Umbilical cord (tissue), 1 donor: ENCODE measurements at regions not wholly inside any gene's neighbourhood (a gene's known extent, or its start where the extent isn't known, plus 50 kb on each side); places are given as distances from the start of the nearest gene placed in this dataset.

Source experiments
- DNase-seq: peaks from one replicate; pipeline ENCODE4 v3.0.0-alpha.2; 2015; ENCODE audit warnings: low spot score

GRCh38 chr2:128550389-128550788, 231.7 kb upstream of the HS6ST1 start:
- peak; percentile 4 for DNase-seq

DNA sequence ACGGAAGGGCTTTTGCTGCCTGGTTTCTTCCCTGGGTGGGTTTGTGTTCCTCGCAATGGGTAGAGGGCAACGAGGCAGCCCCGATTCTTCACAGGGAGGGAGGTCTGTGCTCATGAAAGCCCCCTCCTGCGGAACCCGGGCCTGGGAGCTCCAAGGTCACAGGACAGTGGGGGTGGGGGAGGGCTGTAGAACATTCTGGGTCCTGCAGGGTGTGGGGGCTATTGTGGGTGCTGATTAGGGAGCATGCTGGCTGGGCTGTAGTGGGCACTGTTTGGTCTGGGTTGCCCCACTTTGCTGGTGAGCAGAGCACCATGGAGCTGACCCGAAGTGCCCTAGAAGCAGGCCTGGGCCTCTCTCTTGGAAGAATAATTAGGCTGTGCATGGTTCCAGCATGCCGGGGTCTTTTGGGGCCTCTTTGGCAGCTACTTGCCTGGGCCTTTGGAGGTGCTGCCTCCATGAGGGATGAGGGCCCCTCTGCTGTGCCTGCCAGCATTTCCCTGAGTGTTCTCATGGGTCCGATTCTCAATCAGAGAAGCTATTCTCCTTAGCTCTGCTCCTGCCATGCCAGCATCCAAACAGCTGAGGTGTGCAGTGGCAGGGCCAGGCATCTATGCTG, 232.2 kb upstream of the HS6ST1 start:
- DNase-seq: no peak

DNA sequence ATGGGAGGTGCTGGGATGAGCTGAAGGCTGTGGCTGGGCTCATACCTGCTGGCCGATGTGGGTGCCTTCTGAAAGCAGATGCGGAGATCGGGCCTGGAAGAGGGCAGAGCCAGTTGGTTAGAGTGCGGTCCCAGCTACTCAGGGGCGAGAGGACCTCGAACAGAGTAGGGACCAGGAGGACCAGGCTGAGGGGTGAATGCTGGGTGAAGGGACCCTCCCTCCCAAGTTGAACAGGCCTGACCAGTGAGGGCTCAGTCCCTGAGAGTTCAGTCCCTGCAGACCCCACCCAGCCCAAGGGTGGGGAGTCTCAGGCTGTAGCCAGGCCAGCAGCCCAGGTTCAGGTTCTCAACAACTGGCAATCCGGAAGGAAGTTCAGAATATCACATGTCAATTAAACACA, 232.8 kb upstream of the HS6ST1 start:
- no peak for DNase-seq

GRCh38 chr2:128552141-128552805, 233.6 kb upstream of the HS6ST1 start:
- DNase-seq: no peak

- no peak for DNase-seq
These were observed 234.3 kb upstream of the HS6ST1 start for GRCh38 chr2:128552806-128553551.

- DNase-seq: no peak
These were observed 235.6 kb upstream of the HS6ST1 start for GRCh38 chr2:128554151-128554769.

GRCh38 chr2:128555433-128555832, 236.8 kb upstream of the HS6ST1 start:
- DNase-seq: no peak

DNA sequence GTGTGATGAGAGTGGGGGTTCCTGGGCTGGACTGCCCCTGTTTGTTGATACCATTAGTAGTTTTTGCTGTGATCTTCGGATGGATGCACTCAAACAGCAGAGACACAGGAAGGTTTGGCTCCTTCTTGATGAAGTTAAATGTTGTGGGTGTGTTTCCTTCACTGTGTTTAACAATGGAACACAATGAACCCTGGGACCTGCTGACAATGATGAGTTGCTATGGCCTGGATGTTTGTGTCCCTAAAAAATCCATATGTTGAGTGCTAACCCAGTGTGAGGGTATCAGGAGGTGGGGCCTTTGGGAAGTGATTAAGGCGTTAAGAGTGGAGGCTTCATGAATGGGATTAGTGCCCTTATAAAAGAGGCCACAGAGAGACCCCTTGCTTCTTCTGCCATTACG, 237.4 kb upstream of the HS6ST1 start:
- no peak for DNase-seq

GRCh38 chr2:128556633-128557032, 238.0 kb upstream of the HS6ST1 start:
- no peak for DNase-seq

DNA sequence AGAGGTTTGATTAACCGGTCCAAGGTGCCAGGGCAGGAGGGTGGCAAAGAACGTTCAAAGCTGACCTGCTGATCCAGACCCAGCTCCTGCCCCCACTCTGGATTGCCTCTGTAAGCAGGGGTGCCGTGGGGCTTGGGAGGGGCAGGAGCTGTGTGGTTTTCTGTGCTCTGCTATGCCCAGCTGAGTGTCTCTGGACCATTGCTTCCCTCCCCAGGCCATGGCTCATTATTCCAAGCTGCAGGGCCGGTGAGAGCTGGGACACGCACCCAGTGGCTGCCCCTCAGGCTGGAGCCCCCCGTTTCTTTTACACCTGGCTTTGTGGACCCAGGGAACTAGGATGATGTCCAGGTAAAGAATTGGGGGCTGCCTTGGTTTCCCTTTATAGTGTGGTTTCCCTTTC, 238.4 kb upstream of the HS6ST1 start:
- DNase-seq: no peak

DNA sequence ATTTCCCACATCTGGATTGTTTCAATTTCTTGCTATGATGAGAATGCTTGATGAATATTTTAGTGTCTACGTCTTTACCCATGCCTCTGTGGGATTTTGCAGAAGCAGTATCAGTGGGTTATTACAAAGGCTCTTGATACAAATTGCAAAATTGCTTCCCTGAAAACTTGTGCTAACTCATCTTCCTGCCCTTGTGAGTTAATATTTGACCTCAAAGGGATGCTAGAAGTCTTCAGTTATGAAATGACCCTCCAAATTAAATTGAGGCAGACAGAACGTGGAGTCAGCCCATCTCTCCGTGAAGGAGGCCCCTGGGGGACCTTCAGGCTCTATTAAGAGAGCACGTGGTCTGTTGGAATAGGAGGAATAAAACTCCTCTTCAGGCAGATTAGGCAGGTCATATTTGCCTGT, 239.2 kb upstream of the HS6ST1 start:
- DNase-seq: no peak

GRCh38 chr2:128558441-128558840, 239.8 kb upstream of the HS6ST1 start:
- DNase-seq: no peak

DNA sequence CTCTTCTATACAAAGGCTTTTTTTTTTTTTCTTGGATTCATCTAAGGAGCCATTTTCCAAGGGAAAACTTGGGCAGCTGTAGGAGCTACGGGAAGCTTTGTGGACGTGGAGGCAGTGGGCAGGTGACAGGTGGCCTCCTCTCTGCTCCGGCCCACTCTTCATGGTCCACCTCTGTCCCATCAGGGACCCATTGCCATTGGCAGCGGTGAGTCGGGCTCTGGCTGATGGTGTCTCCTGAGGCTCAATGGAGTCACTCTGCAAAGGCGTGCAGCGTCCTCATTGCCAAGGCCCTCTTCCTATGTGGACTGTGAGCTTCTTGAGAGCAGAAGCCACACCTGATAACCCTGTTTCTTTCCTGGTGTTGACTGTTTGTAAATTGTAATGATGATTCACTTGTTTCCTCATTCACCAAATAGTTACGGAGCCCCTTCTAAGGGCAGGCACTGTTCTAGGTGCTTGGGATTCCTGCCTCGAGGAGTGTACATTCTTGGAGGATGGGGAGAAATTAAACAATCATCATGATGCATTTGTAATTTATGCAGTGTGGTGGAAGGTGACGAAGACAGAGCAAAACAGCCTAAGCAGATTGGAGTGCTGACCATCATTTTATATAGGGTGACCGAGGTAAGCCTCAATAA, 240.3 kb upstream of the HS6ST1 start:
- no peak for DNase-seq

- DNase-seq: no peak
These were observed 241.2 kb upstream of the HS6ST1 start for GRCh38 chr2:128559533-128560515.

- no peak for DNase-seq
These were observed 242.1 kb upstream of the HS6ST1 start for GRCh38 chr2:128560718-128561117.

GRCh38 chr2:128562471-128563347, 244.0 kb upstream of the HS6ST1 start:
- DNase-seq: peak; percentile 37

- DNase-seq: peak; percentile 89
These were observed 244.7 kb upstream of the HS6ST1 start for GRCh38 chr2:128563348-128563687.

GRCh38 chr2:128564131-128564530, 245.5 kb upstream of the HS6ST1 start:
- no peak for DNase-seq

- DNase-seq: no peak
These were observed 245.9 kb upstream of the HS6ST1 start for GRCh38 chr2:128564551-128564950.

GRCh38 chr2:128565441-128565840, 246.8 kb upstream of the HS6ST1 start:
- no peak for DNase-seq
